PC-9 (cell line): ENCODE measurements at regions not wholly inside any gene's neighbourhood (a gene's known extent, or its start where the extent isn't known, plus 50 kb on each side); places are given as distances from the start of the nearest gene placed in this dataset. TPM values are rescaled to one million over a fixed set of nuclear protein-coding genes. Genes with fewer than 3 reads are reported as not detected.

Experiments used
- BruUV-seq: library from RNA; stranded (reverse); fragments of 400-500 nt; replicated peaks from 2 replicates; lab custom pipeline; 2021; lab: Mats Ljungman, UMichigan
- CTCF ChIA-PET: fragments of 300-600 bp; sonication (Branson Sonifier 250); formaldehyde crosslinking; loops from one replicate; lab custom pipeline; 2022; ENCODE audit warnings: antibody characterized with exemption; lab: Charles Lee
- POLR2A ChIA-PET: fragments of 300-600 bp; sonication (Branson Sonifier 250); formaldehyde crosslinking; loops from one replicate; lab custom pipeline; 2022; ENCODE audit warnings: antibody characterized with exemption; ENCODE audit not compliant: unreplicated experiment; lab: Charles Lee
- DNase-seq, 2 experiments: peaks; one replicate each; pipeline versions ENCODE4 v3.0.0 to v3.0.0-alpha.2; 2015 to 2022; ENCODE audit warnings: mixed read lengths in 1 of 2
- H2AFZ ChIP-seq: fragments of 200-600 bp; sonication (generic); 2 replicates; pipeline ENCODE4 v1.8.1; 2017; ENCODE audit warnings: antibody characterized with exemption
- H3F3A ChIP-seq: fragments of 200-600 bp; sonication (generic); 2 replicates; pipeline ENCODE4 v1.8.1; 2017; ENCODE audit warnings: antibody characterized with exemption, mild to moderate bottlenecking, low read depth; ENCODE audit not compliant: insufficient read depth
- H3K27ac ChIP-seq: fragments of 200-600 bp; sonication (generic); 2 replicates; pipeline ENCODE4 v1.6.1; 2016; ENCODE audit warnings: mixed run types
- H3K27me3 ChIP-seq: fragments of 200-600 bp; sonication (generic); 2 replicates; pipeline ENCODE4 v1.6.1; 2016; ENCODE audit warnings: low read depth, mixed run types; ENCODE audit not compliant: insufficient read depth
- H3K36me3 ChIP-seq: fragments of 200-600 bp; sonication (generic); 2 replicates; pipeline ENCODE4 v1.6.1; 2016; ENCODE audit warnings: low read depth, mixed run types
- H3K4me1 ChIP-seq: fragments of 200-600 bp; sonication (generic); replicated peaks from 2 replicates; pipeline ENCODE4 v1.6.1; 2016; ENCODE audit warnings: mixed run types; ENCODE audit not compliant: insufficient read depth
- H3K4me2 ChIP-seq: fragments of 200-600 bp; sonication (generic); 2 replicates; pipeline ENCODE4 v1.6.1; 2017; ENCODE audit warnings: mixed run types
- H3K4me3 ChIP-seq: fragments of 200-600 bp; sonication (generic); 2 replicates; pipeline ENCODE4 v1.6.1; 2016; ENCODE audit warnings: mixed run types
- H3K79me2 ChIP-seq: fragments of 200-600 bp; sonication (generic); 2 replicates; pipeline ENCODE4 v1.6.1; 2017; ENCODE audit warnings: low read depth, mixed run types
- H3K9me2 ChIP-seq: fragments of 200-600 bp; sonication (generic); 2 replicates; pipeline ENCODE4 v1.8.1; 2017; ENCODE audit warnings: mild to moderate bottlenecking; ENCODE audit not compliant: insufficient read depth
- H3K9me3 ChIP-seq: fragments of 200-600 bp; sonication (generic); 2 replicates; pipeline ENCODE4 v1.8.1; 2016; ENCODE audit warnings: low read depth; ENCODE audit not compliant: insufficient read depth
- H4K20me1 ChIP-seq: fragments of 200-600 bp; sonication (generic); 2 replicates; pipeline ENCODE4 v1.8.1; 2017; ENCODE audit not compliant: insufficient read depth
- EZH2 ChIP-seq: fragments of 200-600 bp; sonication (generic); IDR thresholded peaks from 2 replicates; pipeline ENCODE4 v1.8.0; 2017; ENCODE audit warnings: antibody characterized with exemption, low read depth
- intact Hi-C: fragments of 100-400 bp; cut with micrococcal nuclease; formaldehyde crosslinking; loops from one replicate; pipeline ENCODE4 v1.10.0; 2022; ENCODE audit not compliant: unreplicated experiment
- microRNA-seq: library from miRNA; unstranded; fragments of <30 nt; microRNA quantifications from one replicate; pipeline ENCODE4 v1.2.0, GENCODE V29; 2021; ENCODE audit warnings: borderline number of aligned reads, borderline replicate concordance
- TF ChIP-seq, protein P1 (sequence below): fragments of 200-600 bp; sonication (generic); conservative IDR thresholded peaks from 2 replicates; pipeline ENCODE4 v1.6.1; 2017; ENCODE audit warnings: mixed run types, antibody characterized with exemption, mild to moderate bottlenecking, moderate library complexity

DNA sequence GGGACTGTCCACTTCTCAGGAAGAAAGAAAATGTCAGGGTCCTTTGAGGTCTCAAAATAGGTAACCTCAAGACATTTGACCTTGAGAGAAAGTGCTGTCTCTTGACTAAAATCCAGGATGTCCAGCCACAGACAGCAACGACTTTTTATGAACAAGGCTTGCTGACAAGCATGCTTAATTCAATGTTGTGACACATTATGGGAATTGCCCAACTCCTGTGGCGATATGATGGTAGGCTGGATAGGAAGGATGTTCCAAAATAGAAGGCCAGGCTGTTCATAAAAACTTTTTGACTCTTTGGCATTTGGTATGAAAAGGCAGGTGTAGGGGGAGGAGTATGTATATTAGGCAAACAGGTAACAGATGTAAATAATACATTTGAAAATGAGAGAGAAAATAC is 50.8 kb upstream of the EDNRA start:
- Histone ChIP-seq H3K27ac (no peak overlapping the region), H2AFZ (no peak overlapping the region), H3K4me2 (no peak overlapping the region), H3K36me3 (no peaks in the 10 kb centered on the region), H4K20me1 (no peaks in the 10 kb centered on the region), H3F3A (no peaks in the 10 kb centered on the region), H3K4me3 (no peak overlapping the region), H3K9me3 (no peaks in the 10 kb centered on the region), H3K4me1 (no peaks in the 10 kb centered on the region), H3K79me2 (no peaks in the 10 kb centered on the region), H3K27me3 (no peaks in the 10 kb centered on the region), H3K9me2 (no peaks in the 10 kb centered on the region)
- no peak for DNase-seq
- ChIA-PET CTCF (no interaction called here), POLR2A (no interaction called here)
- intact Hi-C loops = no loop called here
- no peak for TF ChIP-seq EZH2
- TF ChIP-seq, protein P1, sequence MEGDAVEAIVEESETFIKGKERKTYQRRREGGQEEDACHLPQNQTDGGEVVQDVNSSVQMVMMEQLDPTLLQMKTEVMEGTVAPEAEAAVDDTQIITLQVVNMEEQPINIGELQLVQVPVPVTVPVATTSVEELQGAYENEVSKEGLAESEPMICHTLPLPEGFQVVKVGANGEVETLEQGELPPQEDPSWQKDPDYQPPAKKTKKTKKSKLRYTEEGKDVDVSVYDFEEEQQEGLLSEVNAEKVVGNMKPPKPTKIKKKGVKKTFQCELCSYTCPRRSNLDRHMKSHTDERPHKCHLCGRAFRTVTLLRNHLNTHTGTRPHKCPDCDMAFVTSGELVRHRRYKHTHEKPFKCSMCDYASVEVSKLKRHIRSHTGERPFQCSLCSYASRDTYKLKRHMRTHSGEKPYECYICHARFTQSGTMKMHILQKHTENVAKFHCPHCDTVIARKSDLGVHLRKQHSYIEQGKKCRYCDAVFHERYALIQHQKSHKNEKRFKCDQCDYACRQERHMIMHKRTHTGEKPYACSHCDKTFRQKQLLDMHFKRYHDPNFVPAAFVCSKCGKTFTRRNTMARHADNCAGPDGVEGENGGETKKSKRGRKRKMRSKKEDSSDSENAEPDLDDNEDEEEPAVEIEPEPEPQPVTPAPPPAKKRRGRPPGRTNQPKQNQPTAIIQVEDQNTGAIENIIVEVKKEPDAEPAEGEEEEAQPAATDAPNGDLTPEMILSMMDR = no peak
- no TSS peak for BruUV-seq

Small RNA genes in the stretch of these regions (microRNA-seq; reads per million reads assigned to microRNA genes)
- not detected for gene MIR548G
